ENCODE measurements at regions not wholly inside any gene's neighbourhood (a gene's known extent, or its start where the extent isn't known, plus 50 kb on each side); places are given as distances from the start of the nearest gene placed in this dataset.

- TF ChIP-seq HDAC2 (IDR thresholded peaks at IDR 0.05; ENCODE audit: borderline replicate concordance in 1 of 2, low read depth in 2 of 2, low read length in 2 of 2) (no peak), ATF2 (IDR thresholded peaks at IDR 0.05; ENCODE audit: low read length) (no peak), ZNF274 (IDR thresholded peaks at IDR 0.05; ENCODE audit: borderline replicate concordance, extremely low read depth, low read length) (no peak), TBP (IDR thresholded peaks at IDR 0.05; ENCODE audit: low read depth, low read length) (no peak)
Measured at GRCh38 chr6:102389994-102390393, 996.5 kb downstream of the GRIK2 start (continued).

Measured in H1 (cell line).